ENCODE measurements at regions not wholly inside any gene's neighbourhood (a gene's known extent, or its start where the extent isn't known, plus 50 kb on each side); places are given as distances from the start of the nearest gene placed in this dataset.

DNA sequence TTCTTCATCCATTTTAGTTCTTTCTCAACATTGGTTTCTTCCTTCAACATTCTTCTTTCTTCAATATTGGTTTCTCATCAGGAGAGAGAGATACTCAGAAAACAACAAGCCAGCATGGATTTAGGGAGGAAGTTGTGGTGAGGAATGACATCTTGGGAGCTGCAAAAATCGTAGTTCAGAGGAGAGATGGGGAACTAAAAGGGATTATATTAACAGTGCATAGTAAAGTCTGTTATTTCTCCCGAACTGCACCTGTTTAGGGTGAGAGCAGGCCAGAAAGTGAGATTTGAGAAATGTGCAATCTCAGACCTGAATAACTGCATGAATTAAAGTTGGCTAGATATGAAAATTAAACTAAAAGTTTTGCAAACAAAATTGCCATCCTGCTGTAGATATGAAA is 94.5 kb downstream of the CASP12 start (continued):
- TF ChIP-seq, protein P1, sequence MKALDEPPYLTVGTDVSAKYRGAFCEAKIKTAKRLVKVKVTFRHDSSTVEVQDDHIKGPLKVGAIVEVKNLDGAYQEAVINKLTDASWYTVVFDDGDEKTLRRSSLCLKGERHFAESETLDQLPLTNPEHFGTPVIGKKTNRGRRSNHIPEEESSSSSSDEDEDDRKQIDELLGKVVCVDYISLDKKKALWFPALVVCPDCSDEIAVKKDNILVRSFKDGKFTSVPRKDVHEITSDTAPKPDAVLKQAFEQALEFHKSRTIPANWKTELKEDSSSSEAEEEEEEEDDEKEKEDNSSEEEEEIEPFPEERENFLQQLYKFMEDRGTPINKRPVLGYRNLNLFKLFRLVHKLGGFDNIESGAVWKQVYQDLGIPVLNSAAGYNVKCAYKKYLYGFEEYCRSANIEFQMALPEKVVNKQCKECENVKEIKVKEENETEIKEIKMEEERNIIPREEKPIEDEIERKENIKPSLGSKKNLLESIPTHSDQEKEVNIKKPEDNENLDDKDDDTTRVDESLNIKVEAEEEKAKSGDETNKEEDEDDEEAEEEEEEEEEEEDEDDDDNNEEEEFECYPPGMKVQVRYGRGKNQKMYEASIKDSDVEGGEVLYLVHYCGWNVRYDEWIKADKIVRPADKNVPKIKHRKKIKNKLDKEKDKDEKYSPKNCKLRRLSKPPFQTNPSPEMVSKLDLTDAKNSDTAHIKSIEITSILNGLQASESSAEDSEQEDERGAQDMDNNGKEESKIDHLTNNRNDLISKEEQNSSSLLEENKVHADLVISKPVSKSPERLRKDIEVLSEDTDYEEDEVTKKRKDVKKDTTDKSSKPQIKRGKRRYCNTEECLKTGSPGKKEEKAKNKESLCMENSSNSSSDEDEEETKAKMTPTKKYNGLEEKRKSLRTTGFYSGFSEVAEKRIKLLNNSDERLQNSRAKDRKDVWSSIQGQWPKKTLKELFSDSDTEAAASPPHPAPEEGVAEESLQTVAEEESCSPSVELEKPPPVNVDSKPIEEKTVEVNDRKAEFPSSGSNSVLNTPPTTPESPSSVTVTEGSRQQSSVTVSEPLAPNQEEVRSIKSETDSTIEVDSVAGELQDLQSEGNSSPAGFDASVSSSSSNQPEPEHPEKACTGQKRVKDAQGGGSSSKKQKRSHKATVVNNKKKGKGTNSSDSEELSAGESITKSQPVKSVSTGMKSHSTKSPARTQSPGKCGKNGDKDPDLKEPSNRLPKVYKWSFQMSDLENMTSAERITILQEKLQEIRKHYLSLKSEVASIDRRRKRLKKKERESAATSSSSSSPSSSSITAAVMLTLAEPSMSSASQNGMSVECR (CRISPR knock-in tag; IDR thresholded peaks at IDR 0.05; ENCODE audit: borderline replicate concordance): no peak
- TF ChIP-seq ESRRA (CRISPR knock-in tag; IDR thresholded peaks at IDR 0.05; ENCODE audit: borderline replicate concordance): no peak
- TF ChIP-seq, protein P2, sequence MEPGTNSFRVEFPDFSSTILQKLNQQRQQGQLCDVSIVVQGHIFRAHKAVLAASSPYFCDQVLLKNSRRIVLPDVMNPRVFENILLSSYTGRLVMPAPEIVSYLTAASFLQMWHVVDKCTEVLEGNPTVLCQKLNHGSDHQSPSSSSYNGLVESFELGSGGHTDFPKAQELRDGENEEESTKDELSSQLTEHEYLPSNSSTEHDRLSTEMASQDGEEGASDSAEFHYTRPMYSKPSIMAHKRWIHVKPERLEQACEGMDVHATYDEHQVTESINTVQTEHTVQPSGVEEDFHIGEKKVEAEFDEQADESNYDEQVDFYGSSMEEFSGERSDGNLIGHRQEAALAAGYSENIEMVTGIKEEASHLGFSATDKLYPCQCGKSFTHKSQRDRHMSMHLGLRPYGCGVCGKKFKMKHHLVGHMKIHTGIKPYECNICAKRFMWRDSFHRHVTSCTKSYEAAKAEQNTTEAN (CRISPR knock-in tag; IDR thresholded peaks at IDR 0.05): no peak
- TF ChIP-seq SMAD3 (CRISPR knock-in tag; IDR thresholded peaks at IDR 0.05; ENCODE audit: borderline replicate concordance): no peak
- no peak for TF ChIP-seq SOX15 (CRISPR knock-in tag; IDR thresholded peaks at IDR 0.05)
- TF ChIP-seq, protein P3, sequence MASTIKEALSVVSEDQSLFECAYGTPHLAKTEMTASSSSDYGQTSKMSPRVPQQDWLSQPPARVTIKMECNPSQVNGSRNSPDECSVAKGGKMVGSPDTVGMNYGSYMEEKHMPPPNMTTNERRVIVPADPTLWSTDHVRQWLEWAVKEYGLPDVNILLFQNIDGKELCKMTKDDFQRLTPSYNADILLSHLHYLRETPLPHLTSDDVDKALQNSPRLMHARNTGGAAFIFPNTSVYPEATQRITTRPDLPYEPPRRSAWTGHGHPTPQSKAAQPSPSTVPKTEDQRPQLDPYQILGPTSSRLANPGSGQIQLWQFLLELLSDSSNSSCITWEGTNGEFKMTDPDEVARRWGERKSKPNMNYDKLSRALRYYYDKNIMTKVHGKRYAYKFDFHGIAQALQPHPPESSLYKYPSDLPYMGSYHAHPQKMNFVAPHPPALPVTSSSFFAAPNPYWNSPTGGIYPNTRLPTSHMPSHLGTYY (CRISPR knock-in tag; IDR thresholded peaks at IDR 0.05): no peak
- no peak for TF ChIP-seq CREM (CRISPR knock-in tag; IDR thresholded peaks at IDR 0.05)
- no peak for TF ChIP-seq OVOL2 (CRISPR knock-in tag; IDR thresholded peaks at IDR 0.05; ENCODE audit: borderline replicate concordance)
- TF ChIP-seq, protein P4, sequence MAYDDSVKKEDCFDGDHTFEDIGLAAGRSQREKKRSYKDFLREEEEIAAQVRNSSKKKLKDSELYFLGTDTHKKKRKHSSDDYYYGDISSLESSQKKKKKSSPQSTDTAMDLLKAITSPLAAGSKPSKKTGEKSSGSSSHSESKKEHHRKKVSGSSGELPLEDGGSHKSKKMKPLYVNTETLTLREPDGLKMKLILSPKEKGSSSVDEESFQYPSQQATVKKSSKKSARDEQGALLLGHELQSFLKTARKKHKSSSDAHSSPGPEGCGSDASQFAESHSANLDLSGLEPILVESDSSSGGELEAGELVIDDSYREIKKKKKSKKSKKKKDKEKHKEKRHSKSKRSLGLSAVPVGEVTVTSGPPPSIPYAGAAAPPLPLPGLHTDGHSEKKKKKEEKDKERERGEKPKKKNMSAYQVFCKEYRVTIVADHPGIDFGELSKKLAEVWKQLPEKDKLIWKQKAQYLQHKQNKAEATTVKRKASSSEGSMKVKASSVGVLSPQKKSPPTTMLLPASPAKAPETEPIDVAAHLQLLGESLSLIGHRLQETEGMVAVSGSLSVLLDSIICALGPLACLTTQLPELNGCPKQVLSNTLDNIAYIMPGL (CRISPR knock-in tag; IDR thresholded peaks at IDR 0.05): no peak
- TF ChIP-seq PRRX2 (CRISPR knock-in tag; IDR thresholded peaks at IDR 0.05): no peak
- TF ChIP-seq ZNF121 (CRISPR knock-in tag; IDR thresholded peaks at IDR 0.05): no peak
- TF ChIP-seq ZBTB21 (CRISPR knock-in tag; IDR thresholded peaks at IDR 0.05; ENCODE audit: borderline replicate concordance): no peak
- TF ChIP-seq EMX1 (CRISPR knock-in tag; IDR thresholded peaks at IDR 0.05): no peak

DNA sequence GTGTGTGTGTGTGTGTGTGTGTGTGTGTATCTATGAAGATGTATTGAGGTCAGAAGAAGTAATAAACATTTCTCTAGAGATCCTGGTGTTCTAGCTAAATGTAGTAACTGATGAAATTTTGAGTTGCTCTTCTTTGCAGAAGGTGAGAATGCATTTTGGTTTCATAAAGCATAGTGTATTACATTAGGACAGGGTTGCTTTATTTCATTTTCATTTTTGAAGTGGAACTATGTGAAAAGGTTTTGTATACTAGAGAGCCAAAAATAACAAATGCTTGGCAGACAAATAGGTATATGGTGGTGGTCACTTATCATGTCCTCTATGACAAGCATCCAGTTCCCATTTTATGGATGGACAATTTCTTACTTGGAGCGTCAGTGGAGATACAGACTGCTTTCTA is 99.0 kb downstream of the CASP12 start:
- peaks cover 30% of the 10 kb centered on the region for H3K9me3 Mint-ChIP-seq
- POLR2A ChIA-PET: no interaction called here
- DNase-seq (ENCODE audit: low spot score): no peak
- TF ChIP-seq, protein P5, sequence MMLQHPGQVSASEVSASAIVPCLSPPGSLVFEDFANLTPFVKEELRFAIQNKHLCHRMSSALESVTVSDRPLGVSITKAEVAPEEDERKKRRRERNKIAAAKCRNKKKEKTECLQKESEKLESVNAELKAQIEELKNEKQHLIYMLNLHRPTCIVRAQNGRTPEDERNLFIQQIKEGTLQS (CRISPR knock-in tag; conservative IDR thresholded peaks at IDR 0.05): no peak
- TF ChIP-seq NR3C1 (CRISPR knock-in tag; conservative IDR thresholded peaks at IDR 0.05; ENCODE audit: low read depth) (no peak), PRRX2 (CRISPR knock-in tag; IDR thresholded peaks at IDR 0.05) (no peak), HMGA2 (CRISPR knock-in tag; IDR thresholded peaks at IDR 0.05) (no peak), SP1 (CRISPR knock-in tag; conservative IDR thresholded peaks at IDR 0.05) (no peak), JUN (CRISPR knock-in tag; IDR thresholded peaks at IDR 0.05) (no peak), ZNF232 (CRISPR knock-in tag; IDR thresholded peaks at IDR 0.05) (no peak), TEAD4 (CRISPR knock-in tag; IDR thresholded peaks at IDR 0.05) (no peak)
- TF ChIP-seq, protein P2 (CRISPR knock-in tag; IDR thresholded peaks at IDR 0.05): no peak
- TF ChIP-seq, protein P6, sequence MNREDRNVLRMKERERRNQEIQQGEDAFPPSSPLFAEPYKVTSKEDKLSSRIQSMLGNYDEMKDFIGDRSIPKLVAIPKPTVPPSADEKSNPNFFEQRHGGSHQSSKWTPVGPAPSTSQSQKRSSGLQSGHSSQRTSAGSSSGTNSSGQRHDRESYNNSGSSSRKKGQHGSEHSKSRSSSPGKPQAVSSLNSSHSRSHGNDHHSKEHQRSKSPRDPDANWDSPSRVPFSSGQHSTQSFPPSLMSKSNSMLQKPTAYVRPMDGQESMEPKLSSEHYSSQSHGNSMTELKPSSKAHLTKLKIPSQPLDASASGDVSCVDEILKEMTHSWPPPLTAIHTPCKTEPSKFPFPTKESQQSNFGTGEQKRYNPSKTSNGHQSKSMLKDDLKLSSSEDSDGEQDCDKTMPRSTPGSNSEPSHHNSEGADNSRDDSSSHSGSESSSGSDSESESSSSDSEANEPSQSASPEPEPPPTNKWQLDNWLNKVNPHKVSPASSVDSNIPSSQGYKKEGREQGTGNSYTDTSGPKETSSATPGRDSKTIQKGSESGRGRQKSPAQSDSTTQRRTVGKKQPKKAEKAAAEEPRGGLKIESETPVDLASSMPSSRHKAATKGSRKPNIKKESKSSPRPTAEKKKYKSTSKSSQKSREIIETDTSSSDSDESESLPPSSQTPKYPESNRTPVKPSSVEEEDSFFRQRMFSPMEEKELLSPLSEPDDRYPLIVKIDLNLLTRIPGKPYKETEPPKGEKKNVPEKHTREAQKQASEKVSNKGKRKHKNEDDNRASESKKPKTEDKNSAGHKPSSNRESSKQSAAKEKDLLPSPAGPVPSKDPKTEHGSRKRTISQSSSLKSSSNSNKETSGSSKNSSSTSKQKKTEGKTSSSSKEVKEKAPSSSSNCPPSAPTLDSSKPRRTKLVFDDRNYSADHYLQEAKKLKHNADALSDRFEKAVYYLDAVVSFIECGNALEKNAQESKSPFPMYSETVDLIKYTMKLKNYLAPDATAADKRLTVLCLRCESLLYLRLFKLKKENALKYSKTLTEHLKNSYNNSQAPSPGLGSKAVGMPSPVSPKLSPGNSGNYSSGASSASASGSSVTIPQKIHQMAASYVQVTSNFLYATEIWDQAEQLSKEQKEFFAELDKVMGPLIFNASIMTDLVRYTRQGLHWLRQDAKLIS (CRISPR knock-in tag; IDR thresholded peaks at IDR 0.05; ENCODE audit: borderline replicate concordance): no peak
- TF ChIP-seq, protein P7, sequence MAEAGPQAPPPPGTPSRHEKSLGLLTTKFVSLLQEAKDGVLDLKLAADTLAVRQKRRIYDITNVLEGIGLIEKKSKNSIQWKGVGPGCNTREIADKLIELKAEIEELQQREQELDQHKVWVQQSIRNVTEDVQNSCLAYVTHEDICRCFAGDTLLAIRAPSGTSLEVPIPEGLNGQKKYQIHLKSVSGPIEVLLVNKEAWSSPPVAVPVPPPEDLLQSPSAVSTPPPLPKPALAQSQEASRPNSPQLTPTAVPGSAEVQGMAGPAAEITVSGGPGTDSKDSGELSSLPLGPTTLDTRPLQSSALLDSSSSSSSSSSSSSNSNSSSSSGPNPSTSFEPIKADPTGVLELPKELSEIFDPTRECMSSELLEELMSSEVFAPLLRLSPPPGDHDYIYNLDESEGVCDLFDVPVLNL (CRISPR knock-in tag; IDR thresholded peaks at IDR 0.05; ENCODE audit: borderline replicate concordance, low read depth): no peak

More for the DNA sequence above, 99.0 kb downstream of the CASP12 start:
- no peak overlapping the region for H3K27ac Mint-ChIP-seq
- peaks cover 5% of the 10 kb centered on the region; the same call in 1 of the 2 replicates for H3K4me1 Mint-ChIP-seq
- H3K27me3 Mint-ChIP-seq (ENCODE audit: low read depth): no peaks in the 10 kb centered on the region
- CTCF ChIA-PET: no interaction called here
- peaks cover 20% of the 10 kb centered on the region for H3K36me3 Mint-ChIP-seq
- H3K4me3 Mint-ChIP-seq: no peak overlapping the region
- ATAC-seq: no peak
